NCI-H345 (cell line): ENCODE measurements at regions not wholly inside any gene's neighbourhood (a gene's known extent, or its start where the extent isn't known, plus 50 kb on each side); places are given as distances from the start of the nearest gene placed in this dataset.
"Not testable (repeated sequence)": the region's sequence is repeated elsewhere in the genome, so short reads cannot be mapped to it uniquely, and the experiment has no call there.

Experiments
- DNase-seq: peaks from one replicate; lab custom pipeline; 2025; lab: John Stamatoyannopoulos, UW

DNA sequence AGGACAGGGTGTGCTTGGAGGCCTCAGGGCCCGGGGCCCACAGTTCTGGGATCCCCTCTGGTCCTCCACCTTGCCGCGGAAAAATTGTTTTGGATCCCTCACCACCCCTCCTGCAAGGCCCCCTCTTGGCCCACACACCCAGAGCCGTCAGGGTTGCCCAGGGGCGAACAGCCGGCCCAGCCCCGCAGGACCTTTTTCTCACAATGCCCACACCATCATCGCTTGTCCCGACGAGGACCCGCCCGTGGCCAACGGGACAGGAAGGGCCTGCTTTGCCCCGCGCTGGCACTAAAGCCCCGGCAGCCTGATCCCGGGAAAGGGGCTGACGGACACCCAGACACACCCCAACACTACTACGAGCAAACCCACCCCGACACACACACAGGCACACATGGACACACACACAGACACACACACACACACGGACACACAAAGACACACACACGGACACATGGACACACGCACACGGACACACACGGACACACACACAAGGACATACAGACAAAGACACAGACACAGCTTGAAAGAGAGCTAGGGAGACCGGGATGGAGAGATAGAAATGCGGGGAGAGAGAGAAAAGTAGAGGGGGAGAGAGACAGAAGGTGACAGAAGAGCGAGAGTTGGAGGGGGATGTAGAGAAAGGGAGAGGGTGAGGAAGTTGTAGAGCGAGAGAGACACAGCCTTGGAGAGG, 1493.5 kb upstream of the DEFB115 start:
- no peak for DNase-seq

DNA sequence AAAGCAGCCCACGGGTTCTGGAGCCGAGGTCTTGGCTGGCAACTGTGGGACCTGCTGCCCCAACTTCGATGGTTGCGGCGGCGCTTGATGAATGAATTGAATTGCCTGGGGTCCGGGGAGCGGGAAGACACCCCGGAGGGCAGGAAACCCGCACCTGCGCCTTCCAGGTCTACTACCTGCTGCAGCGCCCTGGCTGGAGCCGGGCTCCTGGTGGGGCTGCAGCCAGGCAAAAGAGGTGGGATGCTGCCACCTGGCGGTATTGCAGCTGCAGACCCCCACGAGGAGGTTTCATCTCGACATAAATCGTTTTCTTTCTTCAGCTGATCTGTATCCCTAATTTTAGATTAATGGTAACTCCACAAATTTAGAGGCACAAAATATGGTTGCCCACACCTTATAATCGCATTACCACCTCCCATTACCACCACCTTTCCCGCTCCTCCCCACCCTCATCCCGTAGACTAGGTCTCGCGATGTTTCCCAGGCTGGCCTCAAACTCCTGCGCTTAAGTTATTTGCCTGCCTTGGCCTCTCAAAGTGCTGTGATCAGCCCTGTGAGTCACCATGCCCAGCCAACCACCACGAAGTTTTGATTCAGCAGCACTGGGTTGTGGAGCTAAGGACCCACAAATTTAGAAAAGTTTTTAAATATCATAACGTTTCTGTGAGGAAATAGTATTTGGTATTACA, 1492.4 kb upstream of the DEFB115 start:
- not testable (repeated sequence) for DNase-seq

DNA sequence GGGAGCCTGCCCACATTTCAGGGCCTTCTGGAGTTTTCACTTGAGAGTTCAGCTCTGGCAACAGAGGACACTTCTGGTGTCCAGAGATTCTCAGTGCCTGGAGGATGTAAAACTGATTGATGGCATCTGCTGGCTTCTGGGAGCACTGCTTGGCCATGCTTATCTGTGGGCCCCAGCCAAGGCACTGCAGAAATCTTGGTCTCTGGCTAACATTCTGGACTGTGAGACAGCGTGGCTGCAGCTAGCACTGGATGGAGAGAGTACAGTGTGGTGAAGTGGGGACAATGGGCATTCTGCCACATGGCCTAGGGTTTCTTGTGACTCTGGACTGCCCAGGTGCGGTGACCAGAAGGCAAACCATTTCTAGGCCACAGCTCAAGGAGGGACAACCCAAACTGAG, 1479.4 kb upstream of the DEFB115 start:
- DNase-seq = not testable (repeated sequence)

DNA sequence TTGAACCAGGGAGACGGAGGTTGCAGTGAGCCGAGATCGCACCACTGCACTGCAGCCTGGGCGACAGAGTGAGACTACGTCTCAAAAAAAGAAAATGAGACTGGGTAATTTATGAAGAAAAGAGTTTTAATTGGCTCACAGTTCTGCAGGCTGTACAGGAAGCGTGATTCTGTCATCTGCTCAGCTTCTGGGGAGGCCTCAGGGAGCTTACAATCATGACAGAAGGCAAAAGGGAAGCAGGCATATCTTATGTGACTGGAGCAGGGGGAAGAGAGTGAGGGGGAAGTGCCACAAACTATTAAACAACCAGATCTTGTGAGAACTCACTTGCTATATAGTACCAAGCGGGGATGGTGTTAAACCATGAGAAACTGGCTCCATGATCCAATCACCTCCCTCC, 1476.2 kb upstream of the DEFB115 start:
- DNase-seq = not testable (repeated sequence)

DNA sequence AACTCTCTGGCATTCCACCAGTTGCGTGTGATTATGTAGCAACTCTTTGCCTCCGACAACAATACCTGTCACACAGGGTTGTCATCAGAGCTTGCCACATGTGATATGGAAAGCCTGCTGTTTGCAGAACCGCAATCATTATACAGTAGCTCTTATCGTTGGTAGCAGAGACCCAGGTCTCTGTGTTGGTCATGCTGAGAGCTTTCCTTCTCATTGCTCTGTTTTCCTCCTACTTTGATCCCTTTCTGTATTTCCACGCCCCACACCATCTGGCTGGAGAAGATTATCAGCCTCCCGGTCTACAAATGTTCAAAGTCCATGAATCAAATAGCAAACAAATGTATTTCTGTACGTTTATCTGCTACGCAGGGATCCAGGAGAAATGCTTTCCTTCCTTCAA, 1475.6 kb upstream of the DEFB115 start:
- DNase-seq = not testable (repeated sequence)

DNA sequence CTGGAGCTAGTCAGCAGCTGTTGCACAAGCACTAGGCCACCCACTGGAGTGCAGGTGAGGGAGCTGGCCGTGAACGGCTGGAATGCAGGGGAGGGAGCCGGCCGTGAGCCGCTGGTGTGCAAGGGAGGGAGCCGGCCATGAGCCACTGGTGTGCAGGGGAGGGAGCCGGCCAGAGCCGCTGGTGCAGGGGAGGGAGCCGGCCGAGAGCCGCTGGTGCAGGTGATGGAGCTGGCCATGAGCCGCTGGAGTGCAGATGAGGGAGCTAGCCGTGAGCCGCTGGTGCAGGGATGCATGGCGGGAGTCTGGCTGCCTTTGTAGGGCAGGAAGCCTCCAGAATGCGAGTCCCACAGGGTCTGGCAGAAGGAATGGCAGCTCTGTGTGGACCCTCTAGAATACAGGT, 1470.0 kb upstream of the DEFB115 start:
- DNase-seq = not testable (repeated sequence)

DNA sequence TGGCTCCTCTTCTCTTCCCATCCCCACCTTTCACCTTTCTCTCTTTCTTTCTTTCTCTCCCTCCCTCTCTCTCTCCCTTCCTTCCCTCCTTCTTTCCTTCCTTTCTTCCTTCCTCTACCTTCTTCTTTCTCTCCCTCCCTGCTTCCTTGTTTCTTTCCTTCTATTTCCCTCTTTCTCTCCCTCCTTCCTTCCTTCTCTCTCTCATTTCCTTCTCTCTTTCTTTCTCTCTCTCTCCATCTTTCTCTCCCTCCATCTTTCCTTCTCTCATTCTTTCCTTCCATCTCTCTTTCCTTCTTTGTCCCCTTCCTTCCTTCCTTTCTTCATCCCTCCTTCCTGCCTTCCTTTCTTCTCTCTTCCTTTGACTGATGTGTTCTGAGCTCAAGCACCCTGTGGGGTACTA, 1467.0 kb upstream of the DEFB115 start:
- no peak for DNase-seq

DNA sequence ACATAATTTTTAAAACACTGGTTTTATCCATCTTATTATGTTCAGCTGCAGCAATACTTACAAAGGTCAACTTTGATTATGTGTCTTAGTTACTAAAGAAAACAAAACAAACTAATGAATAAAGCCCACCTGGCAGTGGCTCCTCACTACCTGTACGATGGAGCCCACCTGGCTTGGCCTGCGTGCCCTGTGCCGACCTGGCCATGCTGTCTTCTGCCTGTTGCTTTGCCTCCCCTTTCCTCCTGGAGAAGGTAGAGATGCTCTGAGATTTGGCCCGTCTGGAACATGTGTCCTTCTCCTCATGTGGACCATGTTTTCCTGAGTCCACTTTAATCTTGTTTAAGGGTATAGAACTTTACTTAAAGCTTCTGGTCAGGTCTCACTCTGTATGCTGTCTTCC, 1426.0 kb upstream of the DEFB115 start:
- DNase-seq = not testable (repeated sequence)

DNA sequence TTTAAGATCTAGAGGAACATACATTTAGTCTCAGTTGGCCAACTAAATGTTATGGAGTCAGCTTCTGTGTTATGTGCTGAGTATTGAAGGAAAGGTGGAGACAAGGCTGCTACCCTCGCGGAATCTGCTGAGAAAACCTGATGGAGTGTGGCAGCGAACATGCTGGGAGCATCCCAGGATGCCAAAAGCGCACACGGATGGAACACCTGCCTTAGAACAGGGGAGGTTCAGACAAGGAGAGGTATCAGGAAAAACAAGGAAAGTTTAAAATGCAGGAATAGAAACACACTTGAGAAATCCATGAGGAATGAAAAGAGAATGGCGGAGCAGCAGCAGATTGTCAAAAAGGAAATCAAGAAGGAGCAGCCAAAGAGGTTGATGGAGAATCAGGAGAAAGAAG, 1389.5 kb upstream of the DEFB115 start:
- not testable (repeated sequence) for DNase-seq

DNA sequence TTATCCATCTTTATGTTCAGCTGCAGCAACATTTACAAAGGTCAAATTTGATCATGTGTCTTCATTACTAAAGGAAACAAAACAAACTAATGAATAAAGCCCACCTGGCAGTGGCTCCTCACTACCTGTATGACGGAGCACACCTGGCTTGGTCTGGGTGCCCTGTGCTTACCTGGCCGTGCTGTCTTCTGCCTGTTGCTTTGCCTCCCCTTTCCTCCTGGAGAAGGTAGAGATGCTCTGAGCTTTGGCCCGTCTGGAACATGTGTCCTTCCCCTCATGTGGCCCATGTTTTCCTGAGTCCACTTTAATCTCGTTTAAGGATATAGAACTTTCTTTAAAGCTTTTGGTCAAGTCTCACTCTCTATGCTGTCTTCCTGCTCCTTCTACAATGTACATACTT, 1388.8 kb upstream of the DEFB115 start:
- DNase-seq = not testable (repeated sequence)

DNA sequence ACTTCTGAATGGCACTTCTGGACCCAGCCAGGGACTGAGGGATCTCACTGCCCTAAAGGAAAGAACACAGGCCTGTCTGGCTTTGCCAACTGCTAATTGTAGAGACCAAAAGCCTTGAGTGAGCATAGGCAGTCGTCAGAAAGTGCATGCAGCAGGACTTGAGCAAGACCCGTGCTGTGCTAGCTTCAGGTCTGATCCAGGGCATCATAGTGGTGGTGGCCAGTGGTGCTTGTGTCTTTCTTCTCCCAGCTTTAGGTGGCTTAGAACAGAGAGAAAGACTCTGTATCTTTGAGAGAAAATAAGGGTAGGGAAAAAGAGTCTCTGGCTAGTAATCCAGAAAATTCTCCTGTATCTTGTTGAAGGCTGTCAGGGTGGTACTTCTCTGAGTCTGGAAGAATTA, 1385.6 kb upstream of the DEFB115 start:
- not testable (repeated sequence) for DNase-seq

DNA sequence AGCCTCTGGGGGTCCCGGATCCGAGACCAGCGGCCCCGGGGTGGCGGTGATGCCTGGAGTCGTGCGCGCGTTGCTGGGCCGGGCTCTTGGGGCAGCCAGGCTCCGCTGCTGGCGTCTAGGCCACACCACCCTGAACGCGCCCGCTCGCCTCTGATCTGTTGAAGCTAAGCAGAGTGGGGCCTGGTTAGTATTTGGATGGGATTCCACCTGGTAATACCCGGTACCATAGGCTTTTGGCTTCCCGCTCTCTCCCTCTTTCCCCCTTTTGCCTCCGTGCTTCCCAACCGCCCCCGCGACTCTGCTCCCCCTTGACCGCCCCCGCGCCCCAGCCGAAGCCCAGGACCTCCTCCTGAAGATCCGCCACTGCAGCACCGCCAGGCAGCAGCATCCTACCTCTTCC, 1383.5 kb upstream of the DEFB115 start:
- no peak for DNase-seq

DNA sequence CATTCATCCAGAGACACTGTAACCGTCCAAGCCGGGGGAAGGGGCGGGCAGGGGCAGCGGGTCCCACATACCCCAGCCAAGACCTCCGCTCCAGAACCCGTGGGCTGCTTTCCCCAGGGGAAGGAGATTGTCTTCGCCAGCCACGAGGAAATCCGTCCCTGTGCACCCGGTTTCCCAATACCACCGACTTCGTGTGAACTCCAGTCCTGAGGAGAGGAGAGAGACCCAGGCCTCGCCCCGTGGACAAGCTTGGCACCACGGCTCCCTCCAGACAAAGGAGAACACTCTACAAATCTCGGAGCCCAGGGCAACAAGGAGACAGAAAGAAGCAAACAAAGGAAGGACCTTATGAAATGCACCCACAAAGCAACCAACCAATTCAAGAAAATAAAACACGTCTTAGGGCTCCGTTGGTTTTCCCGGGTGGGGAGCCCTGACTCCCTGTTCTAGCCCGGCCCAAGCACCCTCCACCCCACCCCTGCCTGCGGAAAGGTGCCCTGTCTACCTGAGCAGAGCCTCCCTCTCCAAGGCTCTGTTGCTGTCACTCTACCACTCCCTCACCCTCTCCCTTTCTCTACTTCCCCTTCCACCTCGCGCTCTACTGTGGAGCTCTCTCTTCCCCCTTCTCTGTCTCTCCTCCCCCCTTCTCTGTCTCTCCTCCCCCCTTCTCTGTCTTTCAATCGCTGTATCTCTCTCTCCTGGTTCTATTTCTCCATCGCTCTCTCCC, 1382.8 kb upstream of the DEFB115 start:
- no peak for DNase-seq

DNA sequence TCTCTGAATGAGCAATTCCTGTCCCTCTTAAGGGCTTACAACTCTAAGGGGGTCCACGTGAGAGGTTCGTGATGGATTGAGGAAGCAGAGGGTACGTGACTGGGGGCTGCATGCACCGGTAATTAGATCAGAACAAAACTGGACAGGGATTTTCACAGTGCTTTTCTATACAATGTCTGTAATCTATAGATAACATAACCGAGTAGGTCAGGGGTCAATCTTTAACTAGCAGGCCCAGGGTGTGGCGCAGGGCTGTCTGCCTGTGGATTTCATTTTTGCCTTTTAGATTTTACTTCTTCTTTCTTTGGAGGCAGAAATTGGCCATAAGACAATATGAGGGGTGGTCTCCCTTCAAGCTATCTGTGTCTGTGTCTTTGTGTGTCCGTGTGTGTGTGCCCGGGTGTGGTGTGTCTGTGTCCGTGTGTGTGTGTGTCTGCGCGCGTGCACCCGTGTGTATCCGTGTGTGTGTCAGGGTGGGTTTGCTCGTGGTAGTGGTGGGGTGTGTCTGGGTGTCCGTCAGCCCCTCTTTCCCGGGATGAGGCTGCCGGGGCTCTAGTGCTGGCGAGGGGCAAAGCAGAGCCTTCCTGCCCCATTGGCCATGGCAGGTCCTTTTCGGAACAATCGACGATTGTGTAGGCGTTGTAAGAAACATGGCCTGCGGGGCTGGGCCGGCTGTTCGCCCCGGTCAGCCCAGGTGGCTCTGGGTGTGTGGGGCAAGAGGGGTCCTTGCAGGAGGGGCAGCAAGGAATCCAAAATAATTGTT, 1382.0 kb upstream of the DEFB115 start:
- not testable (repeated sequence) for DNase-seq

DNA sequence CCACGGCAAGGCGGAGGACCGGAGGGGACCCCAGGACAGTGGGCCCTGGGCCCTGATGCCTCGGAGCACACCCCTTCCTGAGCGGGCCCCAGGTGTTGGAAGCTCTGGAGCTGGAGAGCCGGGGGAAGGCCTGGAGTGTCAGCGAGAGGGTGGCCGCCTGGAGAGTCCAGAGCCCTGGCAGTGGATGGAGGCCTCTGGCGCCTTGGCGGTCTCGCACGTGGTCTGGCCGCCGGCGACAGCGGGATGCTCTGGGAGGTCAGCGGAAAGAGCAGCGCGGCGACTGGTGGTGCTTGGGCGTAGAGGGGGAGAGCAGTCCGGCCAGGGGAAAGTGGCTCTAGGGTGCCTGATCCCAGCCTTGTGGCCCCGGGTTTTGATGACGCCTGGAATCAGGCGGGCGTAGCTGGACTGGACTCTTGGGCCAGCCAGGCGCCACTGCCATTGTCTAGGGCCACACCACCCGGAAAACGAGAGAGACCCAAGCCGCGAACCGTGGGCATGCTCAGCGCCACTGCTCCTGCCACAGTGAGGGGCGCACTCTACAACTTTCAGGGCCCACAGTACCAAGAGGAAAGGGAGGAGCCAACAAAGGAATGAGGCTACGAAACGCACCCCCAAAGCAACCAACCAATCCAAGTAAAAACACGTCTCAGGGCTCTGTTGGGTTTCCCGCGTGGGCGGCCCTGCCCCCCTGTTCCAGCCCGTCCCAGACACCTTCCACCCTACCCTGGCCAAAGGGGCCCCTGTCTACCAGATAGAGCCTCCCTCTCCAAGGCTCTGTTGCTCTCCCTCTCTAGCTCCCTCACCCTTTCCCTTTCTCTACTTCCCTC, 1381.2 kb upstream of the DEFB115 start:
- DNase-seq = not testable (repeated sequence)

DNA sequence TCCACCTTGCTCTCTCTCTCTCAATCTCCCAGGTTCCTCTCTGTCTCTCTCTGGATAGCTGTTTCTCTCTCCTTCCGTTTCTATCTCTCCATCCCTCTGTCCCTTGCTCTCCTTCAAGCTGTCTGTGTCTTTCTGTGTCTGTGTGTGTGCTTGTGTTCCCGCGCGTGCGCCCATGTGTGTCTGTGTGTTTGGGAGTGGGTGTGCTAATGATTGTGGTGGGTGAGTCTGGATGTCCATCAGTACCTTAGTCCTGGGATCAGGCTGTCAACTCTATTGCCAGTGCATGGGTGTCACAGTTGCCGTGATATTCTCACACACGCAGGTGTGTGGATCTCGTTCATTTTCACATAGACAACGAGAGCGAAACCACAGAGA, 1380.6 kb upstream of the DEFB115 start:
- no peak for DNase-seq

DNA sequence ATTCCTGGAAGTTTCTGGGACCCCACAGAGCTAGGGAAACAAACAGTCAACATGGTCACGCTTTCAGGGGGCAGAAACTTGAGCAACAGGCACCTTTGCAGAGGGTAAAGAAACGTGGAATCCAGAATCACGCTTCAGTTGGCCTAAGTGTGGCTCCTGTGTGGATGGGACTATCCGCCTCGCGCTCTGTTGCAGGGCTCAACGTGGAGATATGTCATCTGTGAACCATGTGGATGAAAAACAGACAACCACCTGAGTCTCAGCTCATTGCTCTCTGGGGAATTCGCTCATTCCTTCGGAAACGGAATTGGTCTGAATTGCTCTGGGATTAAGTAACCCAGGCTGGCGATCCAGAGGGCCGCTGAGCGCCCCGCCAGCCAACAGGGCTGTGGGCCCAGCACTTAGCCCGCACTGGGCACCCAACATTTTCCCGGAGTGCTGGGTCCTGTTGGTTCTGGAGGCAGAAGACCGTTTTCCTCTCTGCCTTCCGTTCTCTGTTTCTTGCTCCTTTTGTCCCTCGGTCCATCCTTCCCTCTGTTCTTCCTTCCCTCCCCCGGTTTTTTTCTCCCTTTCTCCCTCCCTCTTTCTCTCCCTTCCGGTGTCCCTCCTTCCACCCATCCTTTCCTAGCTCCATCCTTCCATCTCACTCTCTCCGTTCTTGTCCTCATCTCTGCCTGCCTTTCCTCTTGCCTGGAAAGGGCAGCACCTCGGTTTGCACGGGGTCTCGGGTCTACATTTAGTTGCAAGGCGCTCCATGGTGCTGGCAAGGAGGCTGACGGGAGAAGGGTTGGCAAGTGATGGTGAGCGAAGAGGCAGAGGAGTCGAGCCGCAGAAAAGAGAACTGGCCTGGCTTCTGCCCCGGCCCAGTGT, 1379.8 kb upstream of the DEFB115 start:
- DNase-seq = not testable (repeated sequence)

DNA sequence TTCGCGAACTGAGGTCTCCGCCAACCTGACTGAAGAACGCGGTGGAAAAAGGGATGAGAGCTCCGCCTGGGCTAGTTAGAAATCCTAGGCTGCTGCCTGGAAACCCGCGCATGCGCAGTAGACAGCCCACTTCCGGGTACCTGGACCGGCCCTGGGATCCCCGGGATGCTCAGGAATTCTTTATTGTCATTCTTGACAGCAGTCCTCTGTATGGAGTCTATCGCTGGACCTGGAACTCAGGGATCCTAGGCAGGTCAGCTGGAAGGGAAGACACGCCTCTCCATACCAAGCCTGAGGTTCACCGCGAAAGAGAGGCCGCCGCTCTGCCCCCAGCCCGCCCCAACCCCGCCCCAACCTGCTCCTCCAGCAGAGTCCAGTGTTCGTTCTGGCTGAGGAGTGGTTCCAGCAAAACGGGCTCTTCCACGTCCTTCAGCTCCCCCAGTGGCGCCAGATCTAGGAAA, 1379.2 kb upstream of the DEFB115 start:
- peak; percentile 76 for DNase-seq

DNA sequence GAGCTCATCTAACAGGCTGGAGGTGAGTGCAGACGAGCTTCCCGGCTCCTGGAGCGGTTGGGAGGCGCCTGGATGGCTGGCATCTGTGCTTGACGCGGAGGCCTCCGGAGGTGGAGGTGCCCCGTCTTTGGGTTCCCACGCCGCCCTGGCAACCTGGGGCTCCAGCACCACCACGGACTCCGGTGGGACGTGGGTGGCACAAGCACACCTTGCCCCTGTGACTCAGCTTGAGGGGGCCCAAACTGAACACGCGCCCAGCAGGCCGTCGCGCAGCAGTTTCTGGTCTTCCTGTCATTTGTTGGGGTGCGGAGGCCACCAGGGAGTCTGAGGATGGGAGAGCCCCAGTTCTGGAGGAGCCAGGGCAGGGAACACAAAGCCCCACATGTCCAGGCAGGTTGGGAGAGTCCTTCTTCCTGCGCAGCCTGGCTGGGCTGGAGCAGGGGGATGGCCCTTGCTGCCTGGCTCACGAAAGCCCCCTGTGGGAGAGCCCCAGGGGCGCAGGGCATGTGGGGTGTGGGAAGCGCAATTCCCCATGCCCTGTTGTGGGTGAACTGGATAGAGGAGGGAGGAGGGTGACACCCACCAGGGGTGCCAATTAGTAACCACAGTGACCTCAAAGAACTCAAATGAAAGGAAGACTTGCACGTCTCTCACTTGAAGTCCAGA, 1378.6 kb upstream of the DEFB115 start:
- no peak for DNase-seq

DNA sequence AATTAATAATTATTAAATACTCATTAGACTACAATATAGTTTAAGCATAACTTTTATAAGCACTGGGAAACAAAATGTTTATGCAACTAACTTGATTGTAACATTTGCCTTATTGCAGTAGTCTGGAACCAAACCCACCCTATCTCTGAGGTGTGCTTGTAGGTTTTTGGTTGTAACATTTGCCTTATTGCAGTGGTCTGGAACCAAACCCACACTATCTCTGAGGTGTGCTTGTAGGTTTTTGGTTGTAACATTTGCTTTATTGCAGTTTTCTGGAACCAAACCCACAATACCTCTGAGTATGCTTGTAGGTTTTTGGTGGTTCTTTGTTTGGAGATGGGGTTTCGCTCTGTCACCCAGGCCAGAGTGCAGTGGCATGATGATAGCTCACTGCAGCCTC, 1376.4 kb upstream of the DEFB115 start:
- DNase-seq = not testable (repeated sequence)
